ENCODE measurements at regions not wholly inside any gene's neighbourhood (a gene's known extent, or its start where the extent isn't known, plus 50 kb on each side); places are given as distances from the start of the nearest gene placed in this dataset.

- H3K4me1 Mint-ChIP-seq = no peaks in the 10 kb centered on the region
- H3K27me3 Mint-ChIP-seq (ENCODE audit: insufficient read depth) = peaks cover 8% of the 10 kb centered on the region
- Histone ChIP-seq H3K4me3 (ENCODE audit: low read length) (no peak overlapping the region), H3K9me3 (ENCODE audit: control insufficient read depth, low read length) (no peaks in the 10 kb centered on the region), H3K27ac (ENCODE audit: low read depth, low read length) (no peak overlapping the region), H3K27me3 (ENCODE audit: control insufficient read depth, insufficient read depth, low read length, poor library complexity, severe bottlenecking) (peaks cover 7% of the 10 kb centered on the region), H3K4me1 (ENCODE audit: control insufficient read depth, insufficient read depth, low read length) (no peaks in the 10 kb centered on the region), H3K36me3 (ENCODE audit: control insufficient read depth, insufficient read depth, low read length) (no peaks in the 10 kb centered on the region), H3K9ac (ENCODE audit: extremely low read depth, low read length, poor library complexity, severe bottlenecking) (no peak overlapping the region)
- no peak for TF ChIP-seq CTCF (conservative IDR thresholded peaks at IDR 0.05)
- no peak for DNase-seq
- H3K36me3 Mint-ChIP-seq (ENCODE audit: low read depth) = no peaks in the 10 kb centered on the region
- WGBS, 2 experiments (ENCODE audit: insufficient coverage in 1 of 2, insufficient read length in 1 of 2) = 92 to 93% methylated on average over 2 to 4 of the region's 4 CpGs
- no peak overlapping the region for H3K4me3 Mint-ChIP-seq
- H3K27ac Mint-ChIP-seq = no peak overlapping the region
- H3K9me3 Mint-ChIP-seq = no peaks in the 10 kb centered on the region
These were observed 59.5 kb upstream of the PHF21A start for GRCh38 chr11:46180736-46181135.

GRCh38 chr11:46178513-46178912 lies 57.3 kb upstream of the PHF21A start:
- WGBS, 2 experiments (ENCODE audit: insufficient coverage in 1 of 2, insufficient read length in 1 of 2) = 83 to 91% methylated on average over 2 to 4 of the region's 4 CpGs
- no peak overlapping the region for H3K9ac ChIP-seq (ENCODE audit: extremely low read depth, low read length, poor library complexity, severe bottlenecking)
- Mint-ChIP-seq H3K27ac (no peak overlapping the region), H3K4me1 (no peaks in the 10 kb centered on the region), H3K27me3 (ENCODE audit: insufficient read depth) (peaks cover 6% of the 10 kb centered on the region), H3K9me3 (no peaks in the 10 kb centered on the region), H3K4me3 (no peak overlapping the region), H3K36me3 (ENCODE audit: low read depth) (no peaks in the 10 kb centered on the region)
- H3K4me3 ChIP-seq (ENCODE audit: low read length) = no peak overlapping the region
- DNase-seq = no peak
- no peaks in the 10 kb centered on the region for H3K9me3 ChIP-seq (ENCODE audit: control insufficient read depth, low read length)
- H3K36me3 ChIP-seq (ENCODE audit: control insufficient read depth, insufficient read depth, low read length) = no peaks in the 10 kb centered on the region
- no peaks in the 10 kb centered on the region for H3K27me3 ChIP-seq (ENCODE audit: control insufficient read depth, insufficient read depth, low read length, poor library complexity, severe bottlenecking)
- no peak overlapping the region for H3K27ac ChIP-seq (ENCODE audit: low read depth, low read length)
- H3K4me1 ChIP-seq (ENCODE audit: control insufficient read depth, insufficient read depth, low read length) = no peaks in the 10 kb centered on the region
- no peak for TF ChIP-seq CTCF (conservative IDR thresholded peaks at IDR 0.05)

- Histone ChIP-seq H3K9me3 (ENCODE audit: control insufficient read depth, low read length) (no peaks in the 10 kb centered on the region), H3K36me3 (ENCODE audit: control insufficient read depth, insufficient read depth, low read length) (no peaks in the 10 kb centered on the region), H3K4me3 (ENCODE audit: low read length) (no peak overlapping the region), H3K4me1 (ENCODE audit: control insufficient read depth, insufficient read depth, low read length) (no peaks in the 10 kb centered on the region), H3K9ac (ENCODE audit: extremely low read depth, low read length, poor library complexity, severe bottlenecking) (no peak overlapping the region), H3K27ac (ENCODE audit: low read depth, low read length) (no peak overlapping the region), H3K27me3 (ENCODE audit: control insufficient read depth, insufficient read depth, low read length, poor library complexity, severe bottlenecking) (no peaks in the 10 kb centered on the region)
- Mint-ChIP-seq H3K9me3 (no peaks in the 10 kb centered on the region), H3K27ac (no peak overlapping the region), H3K36me3 (ENCODE audit: low read depth) (no peaks in the 10 kb centered on the region), H3K4me3 (no peak overlapping the region), H3K27me3 (ENCODE audit: insufficient read depth) (peaks cover 5% of the 10 kb centered on the region), H3K4me1 (no peaks in the 10 kb centered on the region)
- no peak for TF ChIP-seq CTCF (conservative IDR thresholded peaks at IDR 0.05)
- no peak for DNase-seq
- WGBS, 2 experiments (ENCODE audit: insufficient coverage in 1 of 2, insufficient read length in 1 of 2) = 88 to 100% methylated on average over 2 to 4 of the region's 4 CpGs
These were observed 55.2 kb upstream of the PHF21A start for GRCh38 chr11:46176421-46176820.
